Peyer's patch (tissue), 4 donors: ENCODE measurements at regions not wholly inside any gene's neighbourhood (a gene's known extent, or its start where the extent isn't known, plus 50 kb on each side); places are given as distances from the start of the nearest gene placed in this dataset.

Source experiments
- POLR2A ChIP-seq, 2 donors: fragments of 450-650 bp; IDR thresholded peaks; one replicate each; pipeline ENCODE4 v1.5.1; 2017; ENCODE audit warnings: antibody characterized with exemption in 2 of 2, mild to moderate bottlenecking in 2 of 2, moderate library complexity in 2 of 2
- TF ChIP-seq, protein P1 (sequence below), 6 experiments: fragments of 450-650 bp in 4 of 6; fragments of 200-600 bp in 2 of 6; sonication (generic) in 1 of 6; IDR thresholded peaks; one replicate each; pipeline ENCODE4 v1.5.1; 2017 to 2019; ENCODE audit warnings: antibody characterized with exemption in 6 of 6, mild to moderate bottlenecking in 3 of 6, moderate library complexity in 1 of 6

DNA sequence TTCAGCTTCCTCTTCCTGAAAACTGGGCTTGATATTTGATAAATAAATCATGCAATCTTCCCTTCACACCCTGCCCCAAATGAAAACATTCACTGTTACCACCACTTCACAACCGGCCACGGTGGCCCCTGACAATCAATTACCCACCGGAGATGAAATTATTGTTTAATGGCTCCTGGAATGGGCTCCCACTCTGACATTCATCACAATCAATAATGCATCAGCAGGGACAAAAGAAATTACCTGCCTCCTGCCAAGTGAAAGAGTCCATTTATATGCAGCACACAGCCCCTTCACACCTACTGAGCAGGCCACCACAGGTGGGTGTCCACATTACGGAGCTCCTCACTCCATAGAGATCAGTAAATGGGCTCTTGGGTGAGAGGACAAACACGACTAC is 193.5 kb upstream of the SNX19 start:
- TF ChIP-seq, protein P1, sequence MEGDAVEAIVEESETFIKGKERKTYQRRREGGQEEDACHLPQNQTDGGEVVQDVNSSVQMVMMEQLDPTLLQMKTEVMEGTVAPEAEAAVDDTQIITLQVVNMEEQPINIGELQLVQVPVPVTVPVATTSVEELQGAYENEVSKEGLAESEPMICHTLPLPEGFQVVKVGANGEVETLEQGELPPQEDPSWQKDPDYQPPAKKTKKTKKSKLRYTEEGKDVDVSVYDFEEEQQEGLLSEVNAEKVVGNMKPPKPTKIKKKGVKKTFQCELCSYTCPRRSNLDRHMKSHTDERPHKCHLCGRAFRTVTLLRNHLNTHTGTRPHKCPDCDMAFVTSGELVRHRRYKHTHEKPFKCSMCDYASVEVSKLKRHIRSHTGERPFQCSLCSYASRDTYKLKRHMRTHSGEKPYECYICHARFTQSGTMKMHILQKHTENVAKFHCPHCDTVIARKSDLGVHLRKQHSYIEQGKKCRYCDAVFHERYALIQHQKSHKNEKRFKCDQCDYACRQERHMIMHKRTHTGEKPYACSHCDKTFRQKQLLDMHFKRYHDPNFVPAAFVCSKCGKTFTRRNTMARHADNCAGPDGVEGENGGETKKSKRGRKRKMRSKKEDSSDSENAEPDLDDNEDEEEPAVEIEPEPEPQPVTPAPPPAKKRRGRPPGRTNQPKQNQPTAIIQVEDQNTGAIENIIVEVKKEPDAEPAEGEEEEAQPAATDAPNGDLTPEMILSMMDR (IDR thresholded peaks at IDR 0.05), result no peak
- TF ChIP-seq POLR2A (IDR thresholded peaks at IDR 0.05), result no peak
